Neuronal stem cell (in vitro differentiated cells): ENCODE measurements at regions not wholly inside any gene's neighbourhood (a gene's known extent, or its start where the extent isn't known, plus 50 kb on each side); places are given as distances from the start of the nearest gene placed in this dataset.

ENCODE experiments used
- DNase-seq: peaks from one replicate; pipeline ENCODE4 v3.0.0-alpha.2; 2013; ENCODE audit warnings: low spot score
- H2AFZ ChIP-seq: one replicate; pipeline ENCODE4 v1.6.1; 2013; ENCODE audit warnings: mild to moderate bottlenecking, low read length, inconsistent platforms
- H2AK5ac ChIP-seq: 2 replicates; pipeline ENCODE4 v1.6.1; 2013; ENCODE audit warnings: low read depth, mild to moderate bottlenecking, inconsistent platforms, low read length, moderate library complexity, mixed read lengths
- H2BK120ac ChIP-seq: 2 replicates; pipeline ENCODE4 v1.6.1; 2013; ENCODE audit warnings: low read depth, mild to moderate bottlenecking, inconsistent platforms, low read length, moderate library complexity, mixed read lengths
- H2BK12ac ChIP-seq: one replicate; pipeline ENCODE4 v1.6.1; 2013; ENCODE audit warnings: low read length, inconsistent platforms
- H2BK15ac ChIP-seq: 2 replicates; pipeline ENCODE4 v1.6.1; 2013; ENCODE audit warnings: mild to moderate bottlenecking, low read length, inconsistent platforms, mixed read lengths
- H2BK5ac ChIP-seq: one replicate; pipeline ENCODE4 v1.6.1; 2013; ENCODE audit warnings: inconsistent platforms, mild to moderate bottlenecking, low read length, moderate library complexity
- H3K14ac ChIP-seq: one replicate; pipeline ENCODE4 v1.6.1; 2013; ENCODE audit warnings: low read length, inconsistent platforms
- H3K18ac ChIP-seq: 2 replicates; pipeline ENCODE4 v1.6.1; 2013; ENCODE audit warnings: low read length, inconsistent platforms
- H3K23ac ChIP-seq: 2 replicates; pipeline ENCODE4 v1.6.1; 2013; ENCODE audit warnings: low read depth, mild to moderate bottlenecking, mixed read lengths, low read length, inconsistent platforms; ENCODE audit not compliant: poor library complexity
- H3K27ac ChIP-seq: replicated peaks from 3 replicates; pipeline ENCODE4 v1.5.1; 2013; ENCODE audit warnings: low read length, inconsistent platforms
- H3K27me3 ChIP-seq, 3 experiments: 2 replicates each; pipeline ENCODE4 v1.6.1; 2013; ENCODE audit warnings: low read length in 3 of 3, mild to moderate bottlenecking in 2 of 3, inconsistent platforms in 1 of 3, low read depth in 1 of 3, mixed read lengths in 1 of 3, moderate library complexity in 1 of 3; ENCODE audit not compliant: control insufficient read depth in 3 of 3, insufficient read depth in 3 of 3
- H3K36me3 ChIP-seq, 2 donors: replicated peaks in 1 of 2; 2 replicates each; pipeline ENCODE4 v1.6.1; 2013; ENCODE audit warnings: low read length in 2 of 2; ENCODE audit not compliant: control insufficient read depth in 2 of 2, insufficient read depth in 2 of 2
- H3K4ac ChIP-seq: 2 replicates; pipeline ENCODE4 v1.6.1; 2013; ENCODE audit warnings: inconsistent platforms, mild to moderate bottlenecking, low read length, moderate library complexity
- H3K4me1 ChIP-seq, 2 donors: 1 replicate in 1 of 2; 2 replicates in 1 of 2; pipeline ENCODE4 v1.6.1; 2013; ENCODE audit warnings: low read length in 2 of 2, low read depth in 1 of 2; ENCODE audit not compliant: control insufficient read depth in 2 of 2, insufficient read depth in 1 of 2
- H3K4me2 ChIP-seq: one replicate; pipeline ENCODE4 v1.6.1; 2013; ENCODE audit warnings: mild to moderate bottlenecking, low read length, inconsistent platforms; ENCODE audit not compliant: insufficient read depth, poor library complexity, severe bottlenecking
- H3K4me3 ChIP-seq, 2 donors: 2 replicates each; pipeline ENCODE4 v1.5.1; 2013; ENCODE audit warnings: low read length in 2 of 2, mild to moderate bottlenecking in 2 of 2, inconsistent platforms in 1 of 2, moderate library complexity in 1 of 2
- H3K79me1 ChIP-seq: one replicate; pipeline ENCODE4 v1.6.1; 2013; ENCODE audit warnings: low read depth, mild to moderate bottlenecking, inconsistent platforms, low read length, moderate library complexity
- H3K9ac ChIP-seq: one replicate; pipeline ENCODE4 v1.6.1; 2013; ENCODE audit warnings: mild to moderate bottlenecking, low read depth, low read length, inconsistent platforms; ENCODE audit not compliant: poor library complexity
- H3K9me3 ChIP-seq, 2 donors: replicated peaks in 1 of 2; 2 replicates each; pipeline versions ENCODE3 to v1.6.1; 2013; ENCODE audit warnings: low read length in 2 of 2, mild to moderate bottlenecking in 2 of 2, inconsistent platforms in 1 of 2, low read depth in 1 of 2, mixed read lengths in 1 of 2, moderate library complexity in 1 of 2; ENCODE audit not compliant: control insufficient read depth in 2 of 2, insufficient read depth in 1 of 2
- H4K8ac ChIP-seq: one replicate; pipeline ENCODE4 v1.6.1; 2013; ENCODE audit warnings: low read depth, mild to moderate bottlenecking, inconsistent platforms, low read length, moderate library complexity
- H4K91ac ChIP-seq: one replicate; pipeline ENCODE4 v1.6.1; 2013; ENCODE audit warnings: low read length, low read depth, mild to moderate bottlenecking, inconsistent platforms; ENCODE audit not compliant: poor library complexity
- WGBS, 2 donors: extraction: QIAGEN DNeasy Blood & Tissue Kit; methylation state at CpG; one replicate each; pipeline ENCODE4 v1.1.7; 2013; ENCODE audit warnings: missing lambda C conversion rate in 2 of 2, mixed read lengths in 1 of 2; ENCODE audit not compliant: insufficient read length in 2 of 2, insufficient replicate concordance in 1 of 2; ENCODE audit errors: extremely low coverage in 2 of 2; 5-methylcytosine and 5-hydroxymethylcytosine counted together

DNA sequence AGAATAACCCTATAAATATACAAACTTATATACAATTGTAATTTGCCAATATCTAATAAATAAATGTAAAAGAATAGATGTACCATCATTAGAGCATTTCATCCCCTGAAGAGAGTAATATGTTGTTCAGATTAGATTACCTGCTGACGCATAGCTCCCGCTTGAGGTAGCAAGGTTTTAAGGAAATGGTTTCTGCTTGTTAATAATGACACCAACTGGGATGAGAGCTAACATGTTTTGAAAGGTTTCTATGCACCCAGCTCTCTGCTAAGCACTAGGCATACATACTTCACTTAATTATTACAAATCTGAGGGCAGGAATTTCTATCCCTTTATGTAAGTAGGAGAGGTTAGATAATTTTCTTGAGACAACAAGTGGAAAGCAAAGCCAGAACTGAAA lies 1003.3 kb upstream of the SORCS1 start:
- no peak overlapping the region for H3K27ac ChIP-seq
- no peak overlapping the region for H4K8ac ChIP-seq
- H2BK5ac ChIP-seq = no peak overlapping the region
- no peak overlapping the region for H3K18ac ChIP-seq
- no peak overlapping the region for H2BK12ac ChIP-seq
- H4K91ac ChIP-seq = no peak overlapping the region
- no peaks in the 10 kb centered on the region for H3K4me1 ChIP-seq
- no peaks in the 10 kb centered on the region for H3K27me3 ChIP-seq
- no peak overlapping the region for H2AFZ ChIP-seq
- no peak overlapping the region for H3K14ac ChIP-seq
- H3K4ac ChIP-seq = no peak overlapping the region
- no peak overlapping the region for H3K9ac ChIP-seq
- no peak overlapping the region for H3K4me3 ChIP-seq
- H2BK15ac ChIP-seq = no peak overlapping the region
- WGBS, 2 donors = no CpG with 5 or more reads among the region's 2 CpGs
- H3K36me3 ChIP-seq = no peaks in the 10 kb centered on the region
- H3K9me3 ChIP-seq = no peaks in the 10 kb centered on the region
- H3K79me1 ChIP-seq = no peaks in the 10 kb centered on the region
- DNase-seq = no peak
- no peak overlapping the region for H3K23ac ChIP-seq
- H2AK5ac ChIP-seq = no peak overlapping the region
- no peak overlapping the region for H2BK120ac ChIP-seq
- no peak overlapping the region for H3K4me2 ChIP-seq

- no CpG with 5 or more reads among the region's 7 CpGs for WGBS, 2 donors
Measured at GRCh38 chr10:108166401-108166800, 1001.9 kb upstream of the SORCS1 start.

DNA sequence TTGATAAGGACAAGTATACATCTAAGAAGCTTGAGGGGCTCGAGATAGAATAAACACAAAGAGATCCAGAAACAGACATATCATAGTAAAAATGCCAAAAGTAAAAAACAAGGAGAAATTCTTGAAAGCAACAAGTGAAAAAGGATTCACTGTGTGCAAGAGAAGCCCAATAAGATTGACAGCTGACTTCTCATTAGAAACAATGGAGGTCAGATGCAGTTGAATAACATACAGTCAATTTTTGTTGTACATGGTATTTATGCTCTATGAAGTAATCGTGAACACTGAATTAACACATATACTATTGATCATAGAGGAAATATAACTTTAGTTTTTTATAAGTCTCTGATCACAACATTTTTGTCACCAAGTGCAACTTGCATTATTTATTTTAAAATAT lies 982.8 kb upstream of the SORCS1 start:
- H3K4me1 ChIP-seq = no peaks in the 10 kb centered on the region
- no peak overlapping the region for H3K23ac ChIP-seq
- DNase-seq = no peak
- H3K4ac ChIP-seq = no peak overlapping the region
- no CpG with 5 or more reads among the region's 2 CpGs for WGBS, 2 donors
- H2AFZ ChIP-seq = no peak overlapping the region
- no peak overlapping the region for H2BK12ac ChIP-seq
- no peak overlapping the region for H3K4me2 ChIP-seq
- H4K8ac ChIP-seq = no peak overlapping the region
- H2BK5ac ChIP-seq = no peak overlapping the region
- H3K27ac ChIP-seq = no peak overlapping the region
- H3K14ac ChIP-seq = no peak overlapping the region
- no peak overlapping the region for H2AK5ac ChIP-seq
- no peak overlapping the region for H3K18ac ChIP-seq
- H3K9me3 ChIP-seq = no peaks in the 10 kb centered on the region
- no peaks in the 10 kb centered on the region for H3K27me3 ChIP-seq
- no peak overlapping the region for H2BK15ac ChIP-seq
- no peaks in the 10 kb centered on the region for H3K36me3 ChIP-seq
- no peaks in the 10 kb centered on the region for H3K79me1 ChIP-seq
- H3K4me3 ChIP-seq = no peak overlapping the region
- H3K9ac ChIP-seq = no peak overlapping the region
- H2BK120ac ChIP-seq = no peak overlapping the region
- H4K91ac ChIP-seq = no peak overlapping the region

More at GRCh38 chr10:108166401-108166800, 1001.9 kb upstream of the SORCS1 start:
- no peaks in the 10 kb centered on the region for H3K4me1 ChIP-seq
- no peak overlapping the region for H3K9ac ChIP-seq
- H3K27ac ChIP-seq = no peak overlapping the region
- no peak overlapping the region for H2BK5ac ChIP-seq
- H2BK12ac ChIP-seq = no peak overlapping the region
- H3K27me3 ChIP-seq = no peaks in the 10 kb centered on the region
- no peak overlapping the region for H3K4me2 ChIP-seq
- no peak overlapping the region for H3K4me3 ChIP-seq
- no peak overlapping the region for H3K4ac ChIP-seq
- no peak overlapping the region for H4K8ac ChIP-seq
- H2AK5ac ChIP-seq = no peak overlapping the region
- H2BK15ac ChIP-seq = no peak overlapping the region
- no peak overlapping the region for H3K18ac ChIP-seq
- H3K23ac ChIP-seq = no peak overlapping the region
- no peaks in the 10 kb centered on the region for H3K36me3 ChIP-seq
- H3K9me3 ChIP-seq = no peaks in the 10 kb centered on the region
- H3K79me1 ChIP-seq = no peaks in the 10 kb centered on the region
- no peak overlapping the region for H2BK120ac ChIP-seq
- DNase-seq = no peak
- H3K14ac ChIP-seq = no peak overlapping the region
- H2AFZ ChIP-seq = no peak overlapping the region
- H4K91ac ChIP-seq = no peak overlapping the region

DNA sequence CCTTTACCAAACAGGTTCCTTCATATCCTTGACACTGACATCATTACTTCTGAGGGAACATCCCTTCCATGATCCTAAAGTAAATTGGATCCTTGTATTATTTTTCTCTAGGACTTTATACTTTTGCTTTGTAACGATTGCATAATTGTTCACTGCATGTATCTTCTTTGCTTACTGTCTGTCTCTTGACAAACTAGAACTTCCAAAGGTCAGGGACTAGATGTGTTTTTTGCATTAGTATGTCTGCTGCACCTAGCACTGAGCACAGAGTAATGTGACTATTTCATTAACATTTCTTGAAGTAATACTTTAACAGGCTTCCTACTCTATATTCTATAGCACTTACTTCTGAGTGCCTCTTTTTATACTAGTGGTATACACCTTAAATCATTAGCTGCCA lies 976.6 kb upstream of the SORCS1 start:
- Histone ChIP-seq H2BK12ac (no peak overlapping the region), H3K36me3 (no peaks in the 10 kb centered on the region), H3K9ac (no peak overlapping the region), H3K23ac (no peak overlapping the region), H3K27ac (no peak overlapping the region), H3K9me3 (no peaks in the 10 kb centered on the region), H3K27me3 (no peaks in the 10 kb centered on the region), H2BK120ac (no peak overlapping the region), H3K18ac (no peak overlapping the region), H3K4me1 (no peaks in the 10 kb centered on the region), H3K79me1 (no peaks in the 10 kb centered on the region), H2BK5ac (no peak overlapping the region), H3K14ac (no peak overlapping the region), H3K4ac (no peak overlapping the region), H2AFZ (no peak overlapping the region), H4K91ac (no peak overlapping the region), H2AK5ac (no peak overlapping the region), H4K8ac (no peak overlapping the region), H3K4me2 (no peak overlapping the region), H3K4me3 (no peak overlapping the region), H2BK15ac (no peak overlapping the region)
- no CpG with 5 or more reads among the region's 1 CpG for WGBS, 2 donors
- DNase-seq = no peak
